ENCODE measurements at regions not wholly inside any gene's neighbourhood (a gene's known extent, or its start where the extent isn't known, plus 50 kb on each side); places are given as distances from the start of the nearest gene placed in this dataset.
"Not testable (repeated sequence)": the region's sequence is repeated elsewhere in the genome, so short reads cannot be mapped to it uniquely, and the experiment has no call there.

DNA sequence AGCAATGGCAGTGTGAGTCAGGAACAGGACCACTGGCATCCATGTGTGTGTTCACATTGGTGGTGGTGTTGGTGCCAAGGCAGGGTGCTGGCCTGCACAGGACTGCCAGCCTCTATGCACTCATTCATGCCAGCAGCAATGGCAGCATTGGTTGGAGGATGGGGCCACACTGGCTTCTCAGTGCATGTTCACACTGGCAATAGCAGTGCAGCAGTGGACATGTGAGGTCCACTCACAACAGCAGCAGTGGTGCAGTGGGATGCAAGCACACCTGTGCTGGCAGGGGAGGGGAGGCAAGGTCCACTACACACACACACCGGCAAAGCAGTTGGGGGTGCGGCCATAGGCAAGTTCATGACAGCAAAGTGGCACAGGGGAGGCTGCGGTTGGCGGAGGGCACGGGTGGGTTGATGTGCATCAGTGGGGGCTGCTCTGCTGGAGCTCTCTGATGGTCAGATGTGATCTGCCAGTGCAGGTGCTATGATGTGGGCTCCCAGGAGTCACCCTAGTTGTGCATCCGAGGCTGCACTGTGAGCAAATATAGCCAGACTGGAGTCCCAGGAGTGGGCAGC is 57.8 kb upstream of the TNKS2 start:
- ATAC-seq (ENCODE audit: low read depth), result no peak
- DNase-seq, result no peak
- H3K9me3 ChIP-seq (ENCODE audit: control extremely low read depth in 1 of 3, control insufficient read depth in 2 of 3, insufficient read depth in 1 of 3, low read length in 2 of 3), result peaks cover 0 to 5% (median 0%) of the 10 kb centered on the region in 3 donors
- WGBS (ENCODE audit: insufficient coverage), result 100% methylated on average over 6 of the region's 6 CpGs
- no peaks in the 10 kb centered on the region for H3K4me1 ChIP-seq (ENCODE audit: control insufficient read depth in 2 of 2, insufficient read depth in 2 of 2, low read length in 2 of 2)
- H4K20me1 ChIP-seq (ENCODE audit: control insufficient read depth, insufficient read depth, low read length, poor library complexity, severe bottlenecking), result no peaks in the 10 kb centered on the region
- ChIA-PET CTCF (no interaction called here), POLR2A (no interaction called here)
- no peak overlapping the region for H3K9ac ChIP-seq (ENCODE audit: low read length)
- no peak overlapping the region for H3K4me3 ChIP-seq (ENCODE audit: control extremely low read depth in 1 of 5, extremely low read depth in 1 of 5, insufficient read depth in 1 of 5, low read depth in 2 of 5, low read length in 4 of 5)
- H3K27me3 Mint-ChIP-seq, result peaks cover 65% of the 10 kb centered on the region
- no peak overlapping the region for H3K27ac Mint-ChIP-seq
- peaks cover 0 to 40% (median 21%) of the 10 kb centered on the region in 4 experiments for H3K27me3 ChIP-seq (replicated peaks in 1 of 4; ENCODE audit: control extremely low read depth in 1 of 4, control insufficient read depth in 3 of 4, insufficient read depth in 4 of 4, low read length in 3 of 4)
- no peak overlapping the region for H3K4me2 ChIP-seq (replicated peaks; ENCODE audit: low read depth, low read length, poor library complexity, severe bottlenecking)
- H2AFZ ChIP-seq (ENCODE audit: insufficient read depth, low read depth, low read length, poor library complexity, severe bottlenecking), result no peak overlapping the region
- no peaks in the 10 kb centered on the region for H3K4me1 Mint-ChIP-seq
- H3K9me3 Mint-ChIP-seq (ENCODE audit: insufficient read depth), result no peaks in the 10 kb centered on the region
- H3K27ac ChIP-seq (ENCODE audit: low read length in 2 of 2), result no peak overlapping the region
- no peak overlapping the region for H3K4me3 Mint-ChIP-seq
- TF ChIP-seq EZH2 (IDR thresholded peaks at IDR 0.05; ENCODE audit: borderline replicate concordance, insufficient read depth, low read depth, low read length, poor library complexity, severe bottlenecking), result no peak
- TF ChIP-seq, protein P1, sequence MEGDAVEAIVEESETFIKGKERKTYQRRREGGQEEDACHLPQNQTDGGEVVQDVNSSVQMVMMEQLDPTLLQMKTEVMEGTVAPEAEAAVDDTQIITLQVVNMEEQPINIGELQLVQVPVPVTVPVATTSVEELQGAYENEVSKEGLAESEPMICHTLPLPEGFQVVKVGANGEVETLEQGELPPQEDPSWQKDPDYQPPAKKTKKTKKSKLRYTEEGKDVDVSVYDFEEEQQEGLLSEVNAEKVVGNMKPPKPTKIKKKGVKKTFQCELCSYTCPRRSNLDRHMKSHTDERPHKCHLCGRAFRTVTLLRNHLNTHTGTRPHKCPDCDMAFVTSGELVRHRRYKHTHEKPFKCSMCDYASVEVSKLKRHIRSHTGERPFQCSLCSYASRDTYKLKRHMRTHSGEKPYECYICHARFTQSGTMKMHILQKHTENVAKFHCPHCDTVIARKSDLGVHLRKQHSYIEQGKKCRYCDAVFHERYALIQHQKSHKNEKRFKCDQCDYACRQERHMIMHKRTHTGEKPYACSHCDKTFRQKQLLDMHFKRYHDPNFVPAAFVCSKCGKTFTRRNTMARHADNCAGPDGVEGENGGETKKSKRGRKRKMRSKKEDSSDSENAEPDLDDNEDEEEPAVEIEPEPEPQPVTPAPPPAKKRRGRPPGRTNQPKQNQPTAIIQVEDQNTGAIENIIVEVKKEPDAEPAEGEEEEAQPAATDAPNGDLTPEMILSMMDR (IDR thresholded peaks at IDR 0.05), result no peak
- H3K79me2 ChIP-seq (ENCODE audit: control insufficient read depth, insufficient read depth, low read length), result no peaks in the 10 kb centered on the region
- intact Hi-C loops (cut with micrococcal nuclease), result no loop called here
- H3K36me3 ChIP-seq (replicated peaks in 1 of 2; ENCODE audit: control extremely low read depth in 1 of 2, control insufficient read depth in 1 of 2, extremely low read depth in 1 of 2, insufficient read depth in 2 of 2, low read length in 1 of 2), result no peaks in the 10 kb centered on the region

DNA sequence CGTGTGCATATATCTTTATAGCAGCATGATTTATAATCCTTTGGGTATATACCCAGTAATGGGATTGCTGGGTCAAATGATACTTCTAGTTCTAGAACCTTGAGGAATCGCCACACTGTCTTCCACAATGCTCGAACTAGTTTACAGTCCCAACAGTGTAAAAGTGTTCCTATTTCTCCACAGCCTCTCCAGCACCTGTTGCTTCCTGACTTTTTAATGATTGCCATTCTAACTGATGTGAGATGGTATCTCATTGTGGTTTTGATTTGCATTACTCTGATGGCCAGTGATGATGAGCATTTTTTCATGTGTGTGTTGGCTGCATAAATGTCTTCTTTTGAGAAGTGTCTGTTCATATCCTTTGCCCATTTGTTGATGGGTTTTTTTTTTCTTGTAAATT is 66.0 kb upstream of the TNKS2 start:
- H3K36me3 ChIP-seq (replicated peaks in 1 of 2; ENCODE audit: control extremely low read depth in 1 of 2, control insufficient read depth in 1 of 2, extremely low read depth in 1 of 2, insufficient read depth in 2 of 2, low read length in 1 of 2); H3K4me3 Mint-ChIP-seq; H3K9ac ChIP-seq (ENCODE audit: low read length); H3K4me1 ChIP-seq (ENCODE audit: control insufficient read depth in 2 of 2, insufficient read depth in 2 of 2, low read length in 2 of 2); intact Hi-C loops (cut with micrococcal nuclease); H4K20me1 ChIP-seq (ENCODE audit: control insufficient read depth, insufficient read depth, low read length, poor library complexity, severe bottlenecking); H3K4me1 Mint-ChIP-seq; H2AFZ ChIP-seq (ENCODE audit: insufficient read depth, low read depth, low read length, poor library complexity, severe bottlenecking); H3K79me2 ChIP-seq (ENCODE audit: control insufficient read depth, insufficient read depth, low read length); ATAC-seq (ENCODE audit: low read depth); DNase-seq; H3K9me3 Mint-ChIP-seq (ENCODE audit: insufficient read depth); CTCF ChIA-PET; H3K4me2 ChIP-seq (replicated peaks; ENCODE audit: low read depth, low read length, poor library complexity, severe bottlenecking); H3K4me3 ChIP-seq (ENCODE audit: control extremely low read depth in 1 of 5, extremely low read depth in 1 of 5, insufficient read depth in 1 of 5, low read depth in 2 of 5, low read length in 4 of 5); H3K27ac ChIP-seq (ENCODE audit: low read length in 2 of 2); POLR2A ChIA-PET; H3K27ac Mint-ChIP-seq: not testable (repeated sequence)
- Histone ChIP-seq H3K27me3 (replicated peaks in 1 of 4; ENCODE audit: control extremely low read depth in 1 of 4, control insufficient read depth in 3 of 4, insufficient read depth in 4 of 4, low read length in 3 of 4) (peaks cover 0 to 11% (median 0%) of the 10 kb centered on the region in 4 experiments), H3K9me3 (ENCODE audit: control extremely low read depth in 1 of 3, control insufficient read depth in 2 of 3, insufficient read depth in 1 of 3, low read length in 2 of 3) (peaks cover 1 to 11% (median 3%) of the 10 kb centered on the region in 3 donors)
- WGBS (ENCODE audit: insufficient coverage), result 100% methylated on average over 2 of the region's 3 CpGs
- peaks cover 20% of the 10 kb centered on the region for H3K27me3 Mint-ChIP-seq

DNA sequence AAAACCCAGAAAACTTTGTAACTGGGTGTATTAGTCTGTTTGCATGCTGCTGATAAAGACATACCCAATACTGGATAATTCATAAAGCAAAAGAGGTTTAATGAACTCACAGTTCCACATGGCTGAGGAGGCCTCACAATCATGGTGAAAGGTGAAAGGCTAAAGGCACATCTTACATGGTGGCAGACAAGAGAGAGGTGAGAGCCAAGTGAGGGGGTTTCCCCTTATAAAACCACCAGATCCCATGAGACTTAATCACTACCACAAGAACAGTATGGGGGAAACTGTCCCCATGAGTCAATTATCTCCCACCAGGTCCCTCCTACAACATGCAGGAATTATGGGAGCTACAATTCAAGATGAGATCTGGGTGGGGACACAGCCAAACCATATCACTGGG is 68.9 kb upstream of the TNKS2 start:
- H3K4me3 ChIP-seq (ENCODE audit: control extremely low read depth in 1 of 5, extremely low read depth in 1 of 5, insufficient read depth in 1 of 5, low read depth in 2 of 5, low read length in 4 of 5); POLR2A ChIA-PET; H3K36me3 ChIP-seq (replicated peaks in 1 of 2; ENCODE audit: control extremely low read depth in 1 of 2, control insufficient read depth in 1 of 2, extremely low read depth in 1 of 2, insufficient read depth in 2 of 2, low read length in 1 of 2); H2AFZ ChIP-seq (ENCODE audit: insufficient read depth, low read depth, low read length, poor library complexity, severe bottlenecking); H3K4me1 ChIP-seq (ENCODE audit: control insufficient read depth in 2 of 2, insufficient read depth in 2 of 2, low read length in 2 of 2); H3K27ac Mint-ChIP-seq; H3K9ac ChIP-seq (ENCODE audit: low read length); H3K4me3 Mint-ChIP-seq; H3K27ac ChIP-seq (ENCODE audit: low read length in 2 of 2); ATAC-seq (ENCODE audit: low read depth); H3K4me1 Mint-ChIP-seq; intact Hi-C loops (cut with micrococcal nuclease); H3K9me3 Mint-ChIP-seq (ENCODE audit: insufficient read depth); CTCF ChIA-PET; H3K79me2 ChIP-seq (ENCODE audit: control insufficient read depth, insufficient read depth, low read length); H3K27me3 ChIP-seq (replicated peaks in 1 of 4; ENCODE audit: control extremely low read depth in 1 of 4, control insufficient read depth in 3 of 4, insufficient read depth in 4 of 4, low read length in 3 of 4); H3K4me2 ChIP-seq (replicated peaks; ENCODE audit: low read depth, low read length, poor library complexity, severe bottlenecking); DNase-seq; H4K20me1 ChIP-seq (ENCODE audit: control insufficient read depth, insufficient read depth, low read length, poor library complexity, severe bottlenecking): not testable (repeated sequence)
- H3K27me3 Mint-ChIP-seq, result peaks cover 14% of the 10 kb centered on the region
- peaks cover 1 to 11% (median 3%) of the 10 kb centered on the region in 3 donors for H3K9me3 ChIP-seq (ENCODE audit: control extremely low read depth in 1 of 3, control insufficient read depth in 2 of 3, insufficient read depth in 1 of 3, low read length in 2 of 3)
